ENCODE measurements at regions not wholly inside any gene's neighbourhood (a gene's known extent, or its start where the extent isn't known, plus 50 kb on each side); places are given as distances from the start of the nearest gene placed in this dataset.
A peak's percentile ranks its signal among the peaks of the same experiment; 100 is the strongest.

DNA sequence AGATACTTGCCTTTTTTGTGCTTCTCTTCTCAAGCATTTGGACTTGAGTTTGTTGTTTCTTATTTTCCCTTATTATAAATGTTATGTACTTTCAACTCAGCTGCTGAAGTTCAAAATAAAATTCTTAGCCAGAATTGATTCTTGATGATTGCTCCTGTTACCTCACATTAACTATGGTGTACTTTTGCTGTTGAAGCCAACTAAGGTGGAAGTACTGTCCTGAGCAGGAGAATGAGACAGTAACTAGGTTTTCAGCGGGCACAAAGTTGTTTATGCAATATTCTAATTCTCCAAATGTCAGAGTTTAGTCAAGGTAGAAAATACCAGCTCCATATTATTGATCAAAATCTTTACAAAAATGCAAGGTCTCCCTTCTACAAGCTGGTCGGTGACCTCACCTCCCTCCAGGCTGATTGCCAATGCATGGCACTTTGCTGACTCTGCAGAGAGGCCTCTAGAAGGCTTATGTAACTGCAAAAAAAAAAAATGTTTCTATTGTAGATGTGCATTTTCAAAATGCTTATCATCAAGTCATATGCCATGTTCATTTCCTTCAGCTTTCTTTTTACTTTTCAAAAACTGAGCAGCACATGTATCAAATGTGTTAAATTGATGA lies 1783.5 kb upstream of the WWC1 start:
- intact Hi-C loops (cut with DNase I) = no loop called here
- DNase-seq (ENCODE audit: low spot score) (no peak), ATAC-seq (no peak)

DNA sequence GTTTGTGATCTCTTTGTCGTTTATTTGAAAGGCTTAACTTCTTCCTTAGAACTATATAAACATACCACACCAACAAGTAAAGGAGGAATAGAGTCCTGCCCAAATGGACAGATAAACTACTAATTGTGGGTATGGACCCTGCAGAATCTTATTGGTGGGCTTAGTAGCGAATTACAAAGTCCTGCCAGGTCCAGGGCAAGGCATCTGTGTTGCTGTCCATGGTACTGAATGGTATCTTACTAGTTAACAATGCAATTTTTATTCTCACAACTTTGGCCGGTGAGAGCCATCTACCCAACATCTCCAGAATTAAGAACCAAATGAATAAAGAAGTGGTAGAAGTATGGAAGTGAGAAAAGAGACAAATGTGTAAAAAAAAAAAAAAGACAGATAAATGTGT lies 1782.4 kb upstream of the WWC1 start:
- ATAC-seq (no peak), DNase-seq (ENCODE audit: low spot score) (no peak)
- intact Hi-C loops (cut with DNase I) = no loop called here

DNA sequence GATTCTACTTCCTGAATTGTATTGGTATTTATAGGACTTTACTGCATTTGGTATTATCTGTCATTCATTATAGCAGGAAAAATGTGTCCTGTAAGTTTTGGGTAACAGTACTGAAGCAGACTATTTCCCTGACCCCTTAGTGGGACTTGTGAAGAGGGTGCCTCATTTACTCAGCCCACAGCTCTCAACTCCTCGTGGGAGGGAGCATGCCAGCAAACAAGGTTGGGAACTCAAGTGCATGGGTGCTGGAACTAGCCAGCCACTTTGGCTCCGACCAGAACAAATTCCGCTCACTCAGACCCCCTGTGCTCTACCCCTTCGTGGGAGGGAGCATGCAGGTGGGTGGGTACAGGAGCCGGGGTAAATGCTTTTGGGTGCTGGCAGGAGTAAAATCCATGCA lies 1773.5 kb upstream of the WWC1 start:
- intact Hi-C loops (cut with DNase I) = no loop called here
- ATAC-seq (no peak), DNase-seq (ENCODE audit: low spot score) (no peak)

DNA sequence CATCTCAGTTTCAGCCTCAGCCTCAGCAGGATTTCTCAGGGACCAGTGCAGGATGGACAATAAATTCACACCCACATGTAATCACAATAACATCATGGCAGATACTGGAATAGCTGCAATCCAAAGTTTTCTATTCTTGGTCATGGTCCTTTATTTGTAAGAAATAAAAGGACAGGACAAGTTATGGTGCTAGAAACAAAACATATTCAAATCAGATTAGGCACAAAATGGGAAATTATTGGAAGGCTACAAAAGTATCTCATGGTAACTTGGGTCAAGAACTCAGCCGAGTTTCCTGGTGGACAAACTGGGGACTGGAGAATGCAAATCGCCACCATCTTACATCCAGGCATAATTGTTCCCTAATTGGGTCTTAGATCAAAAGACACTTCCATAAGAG lies 1768.2 kb upstream of the WWC1 start:
- intact Hi-C loops (cut with DNase I) = no loop called here
- no peak for DNase-seq (ENCODE audit: low spot score)
- ATAC-seq = no peak

DNA sequence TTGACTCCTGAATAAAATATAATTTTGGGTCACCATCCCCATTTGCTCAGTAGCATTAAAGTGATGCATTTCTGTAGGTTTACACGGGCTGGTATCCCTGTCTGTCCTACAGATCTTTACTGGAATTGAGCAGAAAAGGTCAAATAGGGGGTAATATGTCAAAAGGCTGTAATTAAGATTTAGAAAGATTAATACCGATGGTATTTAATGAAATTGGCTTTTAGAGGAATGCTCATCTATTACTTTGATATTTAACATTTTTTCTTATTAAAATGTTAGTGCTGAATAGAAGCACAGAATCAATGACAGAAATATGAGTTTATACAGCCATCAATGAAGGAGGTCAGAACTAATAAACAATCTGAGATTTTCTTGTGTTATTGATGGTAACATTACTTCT lies 1762.2 kb upstream of the WWC1 start:
- intact Hi-C loops (cut with DNase I) = no loop called here
- DNase-seq (ENCODE audit: low spot score) (no peak), ATAC-seq (no peak)

DNA sequence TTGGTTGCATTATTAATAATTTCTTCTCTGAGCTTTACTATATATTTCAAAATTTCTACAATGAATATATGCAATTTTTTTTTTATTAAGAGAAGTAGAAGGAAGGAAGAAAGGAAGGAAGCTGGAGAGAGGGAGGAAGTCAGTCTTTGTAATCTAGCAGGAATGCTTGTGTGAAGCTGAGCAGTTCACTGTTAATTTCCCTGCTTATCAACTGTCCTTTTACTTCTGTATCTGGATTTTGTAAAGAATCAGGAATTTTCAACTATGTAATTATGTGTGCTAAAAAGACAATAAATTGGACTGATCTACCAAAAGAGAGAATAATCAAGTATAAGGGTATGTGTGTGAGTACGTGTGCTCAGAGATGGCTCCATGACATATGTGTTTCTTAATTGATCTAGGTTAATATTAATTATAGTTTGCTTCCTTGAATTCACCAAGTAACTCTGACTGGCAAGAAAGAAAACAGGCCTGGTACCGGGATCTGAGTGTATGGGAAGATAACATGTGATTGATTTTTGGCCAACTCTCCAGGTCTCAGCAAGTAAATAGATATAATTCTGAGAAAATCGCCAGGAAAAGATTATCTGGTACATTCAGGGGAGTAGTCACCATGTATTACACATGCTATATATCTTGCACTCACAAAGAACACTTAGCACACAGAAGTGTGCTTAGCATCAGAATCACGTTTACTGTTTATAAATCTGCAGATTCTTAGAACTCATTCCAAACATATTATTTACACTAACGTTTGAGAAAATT lies 1758.8 kb upstream of the WWC1 start:
- no peak for DNase-seq (ENCODE audit: low spot score)
- no peak for ATAC-seq
- intact Hi-C loops (cut with DNase I) = no loop called here

DNA sequence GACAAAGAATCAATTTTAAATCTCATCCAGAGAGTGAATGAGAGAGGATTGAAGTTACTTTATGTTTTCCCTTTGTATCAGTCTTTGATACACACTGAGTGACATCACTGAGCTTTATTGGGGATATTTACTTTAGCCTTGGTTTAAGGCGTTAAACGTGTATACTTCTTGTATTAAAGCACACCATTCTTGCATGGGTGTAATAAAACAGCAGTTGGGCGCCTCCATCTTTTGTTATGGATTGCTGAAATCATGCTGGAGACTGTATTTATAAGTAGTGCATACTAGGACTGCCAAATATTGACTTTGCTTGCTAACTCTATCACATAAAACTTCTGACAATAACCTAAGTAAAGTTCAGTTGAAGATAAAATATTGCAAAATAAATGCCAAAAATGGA lies 1755.8 kb upstream of the WWC1 start:
- DNase-seq (ENCODE audit: low spot score) (no peak), ATAC-seq (no peak)
- intact Hi-C loops (cut with DNase I) = no loop called here

DNA sequence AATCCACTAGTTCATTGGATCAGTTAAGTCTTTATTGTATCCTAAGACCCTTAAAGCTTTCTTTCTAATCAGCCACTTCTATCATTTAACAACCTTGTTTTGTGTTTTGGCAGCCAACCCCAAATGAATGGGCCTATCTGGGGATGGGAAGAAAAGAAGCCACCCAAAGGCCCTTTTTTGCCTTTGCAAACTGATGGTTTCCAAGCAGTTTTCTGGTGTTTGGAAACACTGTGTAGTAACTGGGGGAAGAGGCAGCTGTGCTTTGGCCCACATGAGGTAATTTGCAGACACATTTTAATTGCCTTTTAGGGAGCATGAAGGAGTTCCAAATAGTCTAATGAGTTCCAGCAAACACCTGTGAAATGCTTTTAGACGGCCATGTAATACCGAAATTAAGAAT lies 1751.3 kb upstream of the WWC1 start:
- DNase-seq (ENCODE audit: low spot score) = no peak
- intact Hi-C loops (cut with DNase I) = no loop called here
- no peak for ATAC-seq

DNA sequence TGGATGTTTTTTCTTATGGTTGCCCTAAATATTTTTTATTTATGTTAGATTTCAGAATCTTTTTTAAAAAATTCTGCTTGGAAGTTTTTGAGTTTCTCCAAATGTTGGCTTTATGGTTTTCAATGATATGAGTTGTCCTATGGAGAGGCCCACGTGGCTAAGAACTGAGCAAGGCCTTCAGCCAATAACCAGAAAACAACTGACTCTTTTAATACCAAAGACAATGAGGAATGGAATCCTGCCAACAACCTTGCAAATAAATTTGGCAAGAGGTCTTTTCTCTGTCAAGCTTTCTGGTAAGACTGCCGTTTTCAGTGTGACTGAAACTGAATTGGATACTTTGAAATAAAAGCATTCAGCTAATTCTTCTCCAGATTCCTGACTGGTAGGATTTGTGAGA lies 1740.1 kb upstream of the WWC1 start:
- ATAC-seq = no peak
- intact Hi-C loops (cut with DNase I) = no loop called here
- DNase-seq (ENCODE audit: low spot score) = no peak

DNA sequence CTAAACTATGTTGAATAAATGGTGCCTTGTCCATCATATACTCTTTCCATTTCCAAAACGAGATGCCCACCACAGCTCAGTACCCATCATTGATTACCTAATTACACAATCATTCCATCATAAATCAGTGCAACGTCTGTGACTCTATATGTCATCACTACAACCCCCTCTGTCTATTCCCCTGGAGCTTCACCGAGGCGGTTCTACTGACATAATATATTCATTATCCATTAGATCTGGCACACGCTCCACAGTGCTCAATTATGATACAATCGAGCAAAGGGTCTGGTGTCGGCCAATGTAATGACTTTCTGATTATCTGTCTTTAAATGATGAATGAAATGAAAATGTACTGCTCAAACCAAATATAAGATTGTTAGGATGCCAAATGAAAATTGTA lies 1737.7 kb upstream of the WWC1 start:
- no peak for DNase-seq (ENCODE audit: low spot score)
- ATAC-seq = no peak
- intact Hi-C loops (cut with DNase I) = no loop called here

DNA sequence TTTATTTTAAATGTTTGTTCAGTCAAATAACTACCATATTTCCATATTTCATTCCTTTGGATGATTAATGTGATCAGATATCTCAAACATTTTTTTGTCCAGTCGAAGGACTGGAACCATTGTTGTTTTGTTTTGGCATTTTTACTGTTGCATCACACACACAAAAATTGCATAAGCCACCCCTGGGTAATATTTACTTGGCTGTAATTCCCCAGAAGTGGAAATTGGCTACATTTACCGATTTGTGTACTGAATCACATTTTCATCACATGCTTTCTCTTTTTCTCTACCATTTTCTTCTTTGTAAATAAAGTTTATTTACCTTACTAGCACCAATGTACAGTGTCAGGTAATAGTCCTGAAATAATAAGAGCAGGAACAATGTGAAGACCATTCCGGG lies 1729.7 kb upstream of the WWC1 start:
- intact Hi-C loops (cut with DNase I) = no loop called here
- DNase-seq (ENCODE audit: low spot score) (no peak), ATAC-seq (peak; percentile 41)

DNA sequence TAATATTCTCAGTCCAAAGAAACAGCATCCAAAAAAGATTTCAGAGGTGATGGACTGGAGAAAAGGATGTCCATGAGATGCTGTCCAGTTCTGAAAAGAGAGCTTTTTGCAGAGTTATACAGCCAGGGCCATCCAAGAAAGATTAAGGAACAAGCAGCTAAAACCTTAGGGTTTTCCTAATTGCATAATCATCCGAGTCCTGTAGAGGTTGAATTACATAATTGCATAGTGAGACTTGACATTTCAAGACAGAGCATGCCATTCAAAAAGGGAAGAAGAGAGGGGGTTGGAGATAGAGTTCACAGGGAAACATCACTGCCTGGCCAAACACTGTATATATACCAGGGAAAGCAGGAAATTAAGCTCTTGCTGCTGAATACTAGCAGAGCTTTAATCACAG lies 1729.2 kb upstream of the WWC1 start:
- peak; percentile 67 for ATAC-seq
- no peak for DNase-seq (ENCODE audit: low spot score)
- intact Hi-C loops (cut with DNase I) = no loop called here

DNA sequence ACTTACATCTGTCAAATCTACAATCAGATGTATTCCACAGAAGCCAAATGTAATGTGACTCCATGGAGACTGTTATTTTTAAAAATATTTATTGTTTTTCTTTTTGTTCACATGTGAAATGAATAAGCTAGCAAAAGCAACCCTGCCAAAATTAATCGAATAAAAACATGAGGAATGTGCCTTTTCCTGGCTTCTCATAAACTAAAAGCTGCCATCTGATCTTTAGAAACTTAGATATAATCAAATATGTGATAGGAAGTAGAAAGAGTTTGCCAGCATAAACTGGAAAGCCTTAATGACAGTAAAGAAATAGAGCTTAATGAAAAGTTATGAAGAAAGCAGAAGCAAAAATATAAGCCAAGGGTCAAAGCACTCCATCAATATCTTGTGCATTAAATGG lies 1724.7 kb upstream of the WWC1 start:
- DNase-seq (ENCODE audit: low spot score) (no peak), ATAC-seq (no peak)
- intact Hi-C loops (cut with DNase I) = no loop called here

DNA sequence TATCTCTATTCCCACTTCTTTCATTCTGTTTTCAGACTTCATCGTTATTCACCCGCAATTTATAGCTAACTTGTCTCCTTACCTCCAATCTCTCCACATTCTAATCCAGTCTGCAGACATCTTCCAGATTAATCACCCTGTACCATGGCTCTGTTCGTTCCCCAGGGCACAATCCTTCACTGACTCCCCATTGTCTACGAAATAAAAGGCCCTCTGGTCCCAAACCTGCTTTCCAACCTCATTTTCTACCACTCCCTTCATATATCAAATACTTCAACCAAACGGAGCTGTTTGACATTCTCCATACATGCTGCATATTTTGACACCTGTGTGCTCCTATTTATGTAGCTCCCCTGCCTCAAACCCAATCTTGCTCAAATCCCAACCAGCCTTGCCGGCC lies 1720.6 kb upstream of the WWC1 start:
- intact Hi-C loops (cut with DNase I) = no loop called here
- no peak for DNase-seq (ENCODE audit: low spot score)
- ATAC-seq = no peak

DNA sequence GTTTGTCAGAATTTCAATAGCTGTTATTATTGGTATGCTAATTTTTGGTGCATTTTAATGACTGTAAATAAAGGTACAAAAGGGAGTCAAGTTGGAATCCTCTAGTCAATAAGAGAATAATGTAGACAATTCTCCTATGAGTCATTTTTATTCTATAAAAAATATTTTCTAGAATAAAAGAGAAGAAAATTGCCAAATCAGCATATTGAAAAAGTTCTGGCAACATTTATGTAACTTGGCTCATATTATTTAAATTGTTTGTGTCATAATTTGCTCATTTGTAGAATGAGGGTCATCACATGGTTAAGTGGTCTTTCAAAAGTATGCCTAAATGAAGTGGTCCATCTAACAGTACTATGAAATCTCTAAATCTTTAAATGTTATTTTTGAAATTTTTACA lies 1719.8 kb upstream of the WWC1 start:
- ATAC-seq = no peak
- no peak for DNase-seq (ENCODE audit: low spot score)
- intact Hi-C loops (cut with DNase I) = no loop called here

DNA sequence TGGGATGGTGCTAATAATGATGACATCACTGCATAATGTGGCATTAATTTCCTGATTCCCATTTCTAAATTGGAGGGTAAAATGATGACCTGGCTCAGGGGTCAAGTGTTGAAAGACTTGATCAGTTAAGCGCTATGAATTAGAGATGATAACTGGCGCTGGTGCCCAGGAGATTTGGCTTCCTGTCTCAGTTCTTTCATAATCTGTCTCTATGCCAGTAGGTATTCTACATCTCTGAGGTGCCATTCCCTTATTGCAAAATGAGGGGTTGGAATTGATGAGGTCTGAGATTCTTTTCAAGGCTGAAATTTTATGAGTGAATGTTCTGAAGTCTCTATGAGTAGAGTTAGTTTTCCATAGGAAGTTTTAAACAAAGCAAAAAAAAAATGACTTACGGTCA lies 1715.1 kb upstream of the WWC1 start:
- DNase-seq (ENCODE audit: low spot score) (no peak), ATAC-seq (no peak)
- intact Hi-C loops (cut with DNase I) = no loop called here

DNA sequence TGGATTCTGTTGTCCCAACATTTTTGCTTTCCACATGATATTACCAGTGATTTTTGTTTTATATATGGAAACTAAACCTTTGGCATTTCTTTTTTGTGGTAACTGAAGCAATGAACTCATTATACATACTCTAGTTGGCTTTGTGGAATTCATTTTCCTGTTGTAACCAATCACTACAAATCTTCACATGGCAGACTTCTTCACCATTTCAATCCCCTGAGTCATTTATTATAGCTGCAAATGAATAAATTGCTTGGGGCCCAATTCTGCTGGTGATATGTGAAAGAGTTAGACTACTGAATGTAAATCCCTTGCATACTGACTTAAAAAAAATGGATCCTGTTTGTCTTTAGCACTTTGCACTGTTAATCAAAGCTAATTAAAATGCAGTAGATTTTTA lies 1709.6 kb upstream of the WWC1 start:
- intact Hi-C loops (cut with DNase I) = no loop called here
- DNase-seq (ENCODE audit: low spot score) (no peak), ATAC-seq (no peak)

DNA sequence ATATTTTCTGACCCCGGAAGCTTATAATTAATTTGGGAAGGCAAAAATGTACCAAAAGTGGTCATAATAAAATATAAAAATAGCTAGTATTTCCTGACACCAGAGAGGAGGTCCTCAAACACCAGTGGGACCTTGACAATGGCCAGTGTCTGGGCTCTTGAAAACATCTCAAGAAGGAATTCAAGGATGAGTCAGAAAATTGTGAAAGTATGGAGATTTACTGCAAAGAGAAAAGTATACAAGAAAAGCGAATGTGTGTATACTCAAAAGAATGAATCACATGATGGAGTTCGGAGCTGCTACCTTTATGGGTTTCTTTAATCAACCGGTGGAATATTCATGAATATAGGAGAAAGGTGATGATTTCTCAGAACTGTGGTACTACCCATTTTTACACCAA lies 1709.0 kb upstream of the WWC1 start:
- DNase-seq (ENCODE audit: low spot score) = no peak
- ATAC-seq = no peak
- intact Hi-C loops (cut with DNase I) = no loop called here

DNA sequence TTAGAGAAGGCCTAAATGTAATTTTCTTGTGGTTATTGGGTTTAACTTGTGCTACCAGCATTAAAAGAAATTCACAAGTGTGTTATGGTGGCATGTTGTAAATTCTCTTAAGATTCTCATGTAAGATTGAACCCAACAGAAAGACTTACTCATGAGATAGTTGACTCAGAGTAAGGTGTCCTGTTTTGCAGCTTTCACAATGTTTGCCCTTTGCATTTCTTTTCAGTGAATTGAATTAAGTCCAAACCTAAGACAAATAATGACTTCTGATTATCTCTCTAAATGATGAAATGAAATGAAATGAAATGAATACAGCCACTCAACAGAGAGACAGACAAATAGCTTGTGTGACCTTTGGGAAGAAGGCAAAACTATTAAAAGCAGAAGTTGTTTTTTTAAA lies 1696.9 kb upstream of the WWC1 start:
- ATAC-seq = no peak
- intact Hi-C loops (cut with DNase I) = no loop called here
- DNase-seq (ENCODE audit: low spot score) = no peak

DNA sequence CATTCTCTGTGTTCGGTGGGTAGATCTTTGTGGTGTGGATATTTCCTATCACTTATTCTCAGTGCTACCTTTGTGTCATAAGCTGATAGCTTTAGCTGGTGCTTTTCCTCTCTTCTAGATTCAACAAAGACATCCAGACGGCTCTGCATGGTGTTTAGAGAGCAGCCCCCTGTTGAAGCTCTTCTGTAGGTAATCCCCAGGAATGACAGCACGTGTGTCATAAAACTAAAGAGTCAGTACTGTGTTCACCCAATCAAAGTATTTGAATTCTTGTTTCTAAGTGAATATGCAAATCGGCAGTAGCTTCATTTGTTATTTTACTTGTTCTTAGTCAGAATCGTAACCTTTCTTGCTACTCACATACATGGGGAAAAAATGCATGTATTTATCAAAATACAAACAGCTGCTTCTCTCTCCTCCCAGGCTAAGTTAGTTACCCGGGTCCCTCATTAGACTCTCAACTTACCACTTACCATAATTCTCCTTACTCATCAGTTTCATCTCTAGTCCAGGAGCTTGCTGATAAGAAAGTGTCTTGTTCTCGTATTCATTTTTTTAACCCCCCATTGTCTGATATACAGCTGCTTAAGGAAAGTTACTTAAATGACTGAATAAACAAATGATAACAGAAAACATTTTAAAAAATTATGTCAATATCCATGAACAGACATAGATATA lies 1696.0 kb upstream of the WWC1 start:
- no peak for DNase-seq (ENCODE audit: low spot score)
- intact Hi-C loops (cut with DNase I) = loop anchor here (1.0 kb wide), 1 partner anchor 8 kb away; no protein-coding TSS in a partner anchor
- ATAC-seq = no peak

DNA sequence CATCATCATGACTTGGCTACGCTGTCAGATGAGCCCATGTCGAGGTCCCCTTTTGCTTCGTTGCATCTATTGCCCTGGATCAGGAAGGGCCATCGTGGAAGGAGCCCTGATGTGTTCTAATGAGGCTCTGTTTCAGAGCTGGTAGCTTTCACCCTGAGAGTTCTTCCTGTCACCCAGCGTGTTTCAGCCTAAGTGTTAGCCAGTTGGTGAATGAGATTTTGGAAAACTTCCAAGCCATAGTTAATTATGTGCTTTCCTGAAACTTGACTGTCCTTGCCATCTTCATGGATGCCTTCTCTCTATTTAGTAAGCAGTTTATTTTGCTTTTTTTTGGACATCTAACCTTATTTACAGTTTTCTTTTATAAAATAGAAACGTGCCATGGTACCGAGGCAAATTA lies 1695.4 kb upstream of the WWC1 start:
- ATAC-seq (no peak), DNase-seq (ENCODE audit: low spot score) (no peak)
- intact Hi-C loops (cut with DNase I) = no loop called here

Data from sciatic nerve (tissue), 2 donors.